IPS-18a (cell line): ENCODE measurements at regions not wholly inside any gene's neighbourhood (a gene's known extent, or its start where the extent isn't known, plus 50 kb on each side); places are given as distances from the start of the nearest gene placed in this dataset.
"Not testable (repeated sequence)": the region's sequence is repeated elsewhere in the genome, so short reads cannot be mapped to it uniquely, and the experiment has no call there.

ENCODE experiments used
- H3K27ac ChIP-seq: one replicate; pipeline ENCODE4 v1.5.1; 2013; ENCODE audit warnings: low read length
- H3K27me3 ChIP-seq: one replicate; pipeline ENCODE4 v1.6.1; 2013; ENCODE audit warnings: mild to moderate bottlenecking, low read length; ENCODE audit not compliant: control insufficient read depth, insufficient read depth
- H3K36me3 ChIP-seq: one replicate; pipeline ENCODE4 v1.6.1; 2013; ENCODE audit warnings: low read depth, low read length; ENCODE audit not compliant: control insufficient read depth
- H3K4me1 ChIP-seq: one replicate; pipeline ENCODE4 v1.6.1; 2013; ENCODE audit warnings: low read depth, low read length; ENCODE audit not compliant: control insufficient read depth
- H3K4me3 ChIP-seq: one replicate; pipeline ENCODE4 v1.5.1; 2013; ENCODE audit warnings: low read length
- H3K9ac ChIP-seq: one replicate; pipeline ENCODE4 v1.6.1; 2013; ENCODE audit warnings: mild to moderate bottlenecking, low read length, moderate library complexity
- H3K9me3 ChIP-seq: one replicate; pipeline ENCODE4 v1.6.1; 2013; ENCODE audit warnings: low read depth, low read length; ENCODE audit not compliant: control insufficient read depth

DNA sequence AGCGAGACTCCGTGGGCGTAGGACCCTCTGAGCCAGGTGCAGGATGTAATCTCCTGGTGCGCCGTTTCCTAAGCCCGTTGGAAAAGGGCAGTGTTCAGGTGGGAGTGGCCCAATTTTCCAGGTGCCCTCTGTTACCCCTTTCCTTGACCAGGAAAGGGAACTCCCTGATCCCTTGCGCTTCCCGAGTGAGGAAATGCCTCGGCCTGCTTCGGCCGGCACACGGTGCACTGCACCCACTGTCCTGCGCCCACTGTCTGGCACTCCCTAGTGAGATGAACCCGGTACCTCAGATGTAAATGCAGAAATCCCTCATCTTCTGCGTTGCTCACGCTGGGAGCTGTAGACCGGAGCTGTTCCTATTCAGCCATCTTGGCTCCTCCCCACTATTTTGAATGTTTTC, 81.7 kb upstream of the NUDT6 start:
- H3K4me1 ChIP-seq, H3K27ac ChIP-seq, H3K9me3 ChIP-seq, H3K27me3 ChIP-seq, H3K36me3 ChIP-seq, H3K4me3 ChIP-seq, H3K9ac ChIP-seq: not testable (repeated sequence)

DNA sequence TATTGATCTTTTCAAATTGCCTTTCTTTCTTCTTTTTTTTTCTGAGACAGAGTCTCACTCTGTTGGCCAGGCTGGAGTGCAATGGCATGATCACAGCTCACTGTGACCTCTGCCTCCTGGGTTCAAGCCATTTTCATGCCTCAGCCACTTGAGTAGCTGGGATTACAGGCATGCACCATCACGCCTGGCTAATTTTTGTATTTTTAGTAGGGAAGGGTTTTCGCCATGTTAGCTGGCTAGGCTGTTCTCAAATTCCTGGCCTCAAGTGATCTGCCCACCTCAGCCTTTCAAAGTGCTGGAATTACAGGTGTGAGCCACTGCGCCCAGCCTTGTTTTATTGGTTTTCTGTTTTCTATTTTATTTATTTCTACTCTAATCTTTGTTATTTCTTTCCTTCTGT, 82.7 kb upstream of the NUDT6 start:
- not testable (repeated sequence) for H3K9ac ChIP-seq, H3K4me3 ChIP-seq, H3K27ac ChIP-seq, H3K9me3 ChIP-seq, H3K4me1 ChIP-seq, H3K36me3 ChIP-seq, H3K27me3 ChIP-seq

GRCh38 chr4:123007679-123008078, 85.3 kb upstream of the NUDT6 start:
- no peaks in the 10 kb centered on the region for H3K4me1 ChIP-seq
- H3K4me3 ChIP-seq = no peak overlapping the region
- H3K9ac ChIP-seq = no peak overlapping the region
- no peaks in the 10 kb centered on the region for H3K27me3 ChIP-seq
- no peak overlapping the region for H3K27ac ChIP-seq
- H3K9me3 ChIP-seq = no peaks in the 10 kb centered on the region
- peaks cover 6% of the 10 kb centered on the region for H3K36me3 ChIP-seq

- not testable (repeated sequence) for H3K4me3 ChIP-seq, H3K27ac ChIP-seq, H3K9ac ChIP-seq, H3K9me3 ChIP-seq, H3K27me3 ChIP-seq, H3K36me3 ChIP-seq, H3K4me1 ChIP-seq
Measured at GRCh38 chr4:123012416-123012815, 90.0 kb upstream of the NUDT6 start.

DNA sequence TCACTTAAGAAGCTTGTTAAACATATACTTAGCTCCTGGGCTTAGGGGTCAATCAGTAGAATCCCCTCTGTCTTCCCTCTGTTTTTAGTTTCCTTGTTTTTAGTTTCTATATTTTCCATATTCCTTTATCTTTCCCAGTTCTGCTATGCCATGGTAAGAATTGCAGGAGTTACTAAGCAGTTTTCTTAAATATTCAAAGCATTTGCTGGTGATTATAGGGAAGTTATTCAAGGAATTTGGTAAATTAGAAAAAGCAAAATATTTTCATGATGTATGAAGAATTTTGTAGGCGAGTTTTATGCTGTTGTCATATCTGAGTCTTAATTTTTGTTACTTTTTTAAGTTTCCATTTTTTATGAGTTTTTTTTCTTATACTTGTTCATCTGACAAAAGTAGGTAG, 91.6 kb upstream of the NUDT6 start:
- Histone ChIP-seq H3K27ac (no peak overlapping the region), H3K27me3 (no peaks in the 10 kb centered on the region), H3K9me3 (no peaks in the 10 kb centered on the region), H3K4me1 (no peaks in the 10 kb centered on the region), H3K36me3 (peaks cover 2% of the 10 kb centered on the region), H3K9ac (no peak overlapping the region), H3K4me3 (no peak overlapping the region)

GRCh38 chr4:123017078-123017477, 94.7 kb upstream of the NUDT6 start:
- no peak overlapping the region for H3K4me3 ChIP-seq
- no peak overlapping the region for H3K27ac ChIP-seq
- no peak overlapping the region for H3K9ac ChIP-seq
- no peaks in the 10 kb centered on the region for H3K4me1 ChIP-seq
- H3K36me3 ChIP-seq = no peaks in the 10 kb centered on the region
- H3K27me3 ChIP-seq = no peaks in the 10 kb centered on the region
- H3K9me3 ChIP-seq = no peaks in the 10 kb centered on the region

- Histone ChIP-seq H3K9ac (no peak overlapping the region), H3K36me3 (no peaks in the 10 kb centered on the region), H3K4me1 (no peaks in the 10 kb centered on the region), H3K4me3 (no peak overlapping the region), H3K27me3 (no peaks in the 10 kb centered on the region), H3K27ac (no peak overlapping the region), H3K9me3 (no peaks in the 10 kb centered on the region)
Measured at GRCh38 chr4:123017636-123018395, 95.4 kb upstream of the NUDT6 start.

- Histone ChIP-seq H3K4me3 (no peak overlapping the region), H3K36me3 (no peaks in the 10 kb centered on the region), H3K9me3 (no peaks in the 10 kb centered on the region), H3K27me3 (no peaks in the 10 kb centered on the region), H3K27ac (no peak overlapping the region), H3K4me1 (no peaks in the 10 kb centered on the region), H3K9ac (no peak overlapping the region)
Measured at GRCh38 chr4:123018396-123018775, 96.0 kb upstream of the NUDT6 start.

- H3K4me3 ChIP-seq = no peak overlapping the region
- no peaks in the 10 kb centered on the region for H3K36me3 ChIP-seq
- no peaks in the 10 kb centered on the region for H3K27me3 ChIP-seq
- no peaks in the 10 kb centered on the region for H3K9me3 ChIP-seq
- no peak overlapping the region for H3K9ac ChIP-seq
- H3K4me1 ChIP-seq = no peaks in the 10 kb centered on the region
- no peak overlapping the region for H3K27ac ChIP-seq
Measured at GRCh38 chr4:123020285-123020684, 97.9 kb upstream of the NUDT6 start.

DNA sequence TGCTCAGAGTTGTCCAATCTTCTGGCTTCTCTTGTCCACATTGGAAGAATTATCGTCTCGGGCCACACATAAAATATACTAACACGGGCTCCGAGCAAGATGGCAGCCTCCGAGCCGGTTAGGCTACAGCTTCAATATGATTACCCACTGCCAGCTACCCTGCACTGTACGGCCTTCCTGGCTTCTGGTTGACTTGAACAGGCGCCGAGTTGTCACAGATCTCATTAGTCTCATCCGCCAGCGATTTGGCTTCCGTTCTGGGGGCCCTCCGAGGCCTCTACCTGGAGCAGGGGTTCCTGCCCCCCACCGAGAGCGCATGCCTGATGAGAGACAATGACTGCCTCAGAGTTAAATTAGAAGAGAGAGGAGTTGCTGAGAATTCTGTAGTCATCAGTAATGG, 101.2 kb upstream of the NUDT6 start:
- no peaks in the 10 kb centered on the region for H3K27me3 ChIP-seq
- no peaks in the 10 kb centered on the region for H3K4me1 ChIP-seq
- H3K27ac ChIP-seq = no peak overlapping the region
- H3K9ac ChIP-seq = no peak overlapping the region
- H3K9me3 ChIP-seq = no peaks in the 10 kb centered on the region
- H3K36me3 ChIP-seq = peaks cover 3% of the 10 kb centered on the region
- no peak overlapping the region for H3K4me3 ChIP-seq

- Histone ChIP-seq H3K4me1 (no peaks in the 10 kb centered on the region), H3K9me3 (no peaks in the 10 kb centered on the region), H3K4me3 (no peak overlapping the region), H3K27ac (no peak overlapping the region), H3K36me3 (peaks cover 5% of the 10 kb centered on the region), H3K9ac (no peak overlapping the region), H3K27me3 (no peaks in the 10 kb centered on the region)
Measured at GRCh38 chr4:123024710-123025109, 102.3 kb upstream of the NUDT6 start.

DNA sequence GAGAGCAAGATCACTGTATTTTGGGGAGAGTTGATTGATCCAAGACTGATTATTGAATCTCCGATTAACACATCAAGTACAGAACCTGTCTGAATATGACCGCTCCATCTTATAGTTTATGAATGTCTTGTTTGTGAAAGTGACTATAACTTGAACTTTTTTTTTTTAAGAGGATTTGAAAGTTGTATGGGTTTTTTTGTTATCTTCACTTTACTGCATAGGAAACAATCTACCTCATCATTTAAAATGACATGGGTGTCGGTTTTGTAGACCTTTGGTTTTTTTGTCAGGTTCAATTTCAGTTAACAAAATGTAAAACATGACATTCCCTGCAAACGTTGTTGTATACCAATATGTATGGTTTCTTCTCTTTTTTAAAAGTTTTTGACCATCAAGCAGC, 103.0 kb upstream of the NUDT6 start:
- Histone ChIP-seq H3K4me1 (no peaks in the 10 kb centered on the region), H3K9ac (no peak overlapping the region), H3K36me3 (peaks cover 5% of the 10 kb centered on the region), H3K4me3 (no peak overlapping the region), H3K27ac (no peak overlapping the region), H3K27me3 (no peaks in the 10 kb centered on the region), H3K9me3 (no peaks in the 10 kb centered on the region)
